GM13977 (cell line): ENCODE measurements at regions not wholly inside any gene's neighbourhood (a gene's known extent, or its start where the extent isn't known, plus 50 kb on each side); places are given as distances from the start of the nearest gene placed in this dataset.

ENCODE experiments used
- DNase-seq: peaks from one replicate; pipeline ENCODE4 v3.0.0; 2012; ENCODE audit warnings: low spot score
- in situ Hi-C: fragments of 300-500 bp; cut with MboI; formaldehyde crosslinking; loops from one replicate; pipeline ENCODE4 v1.12.0; 2022; ENCODE audit warnings: low sequenced_read_pairs, low pct_unique_long_range_greater_than_20kb, mixed read lengths, inconsistent platforms; ENCODE audit not compliant: unreplicated experiment
- TF ChIP-seq, protein P1 (sequence below): IDR thresholded peaks from 2 replicates; pipeline ENCODE4 v1.5.1; 2012; ENCODE audit warnings: mild to moderate bottlenecking, control low read depth; ENCODE audit not compliant: insufficient read depth; ENCODE audit errors: extremely low read depth, missing control alignments

- DNase-seq, result no peak
- in situ Hi-C loops, result no loop called here
- TF ChIP-seq, protein P1, sequence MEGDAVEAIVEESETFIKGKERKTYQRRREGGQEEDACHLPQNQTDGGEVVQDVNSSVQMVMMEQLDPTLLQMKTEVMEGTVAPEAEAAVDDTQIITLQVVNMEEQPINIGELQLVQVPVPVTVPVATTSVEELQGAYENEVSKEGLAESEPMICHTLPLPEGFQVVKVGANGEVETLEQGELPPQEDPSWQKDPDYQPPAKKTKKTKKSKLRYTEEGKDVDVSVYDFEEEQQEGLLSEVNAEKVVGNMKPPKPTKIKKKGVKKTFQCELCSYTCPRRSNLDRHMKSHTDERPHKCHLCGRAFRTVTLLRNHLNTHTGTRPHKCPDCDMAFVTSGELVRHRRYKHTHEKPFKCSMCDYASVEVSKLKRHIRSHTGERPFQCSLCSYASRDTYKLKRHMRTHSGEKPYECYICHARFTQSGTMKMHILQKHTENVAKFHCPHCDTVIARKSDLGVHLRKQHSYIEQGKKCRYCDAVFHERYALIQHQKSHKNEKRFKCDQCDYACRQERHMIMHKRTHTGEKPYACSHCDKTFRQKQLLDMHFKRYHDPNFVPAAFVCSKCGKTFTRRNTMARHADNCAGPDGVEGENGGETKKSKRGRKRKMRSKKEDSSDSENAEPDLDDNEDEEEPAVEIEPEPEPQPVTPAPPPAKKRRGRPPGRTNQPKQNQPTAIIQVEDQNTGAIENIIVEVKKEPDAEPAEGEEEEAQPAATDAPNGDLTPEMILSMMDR, result no peak
Observed at GRCh38 chr2:41937464-41937906, 110.3 kb upstream of the PKDCC start.

- in situ Hi-C loops, result no loop called here
- TF ChIP-seq, protein P1, result no peak
- DNase-seq, result no peak
Observed at GRCh38 chr2:41937921-41938708, 109.7 kb upstream of the PKDCC start.

DNA sequence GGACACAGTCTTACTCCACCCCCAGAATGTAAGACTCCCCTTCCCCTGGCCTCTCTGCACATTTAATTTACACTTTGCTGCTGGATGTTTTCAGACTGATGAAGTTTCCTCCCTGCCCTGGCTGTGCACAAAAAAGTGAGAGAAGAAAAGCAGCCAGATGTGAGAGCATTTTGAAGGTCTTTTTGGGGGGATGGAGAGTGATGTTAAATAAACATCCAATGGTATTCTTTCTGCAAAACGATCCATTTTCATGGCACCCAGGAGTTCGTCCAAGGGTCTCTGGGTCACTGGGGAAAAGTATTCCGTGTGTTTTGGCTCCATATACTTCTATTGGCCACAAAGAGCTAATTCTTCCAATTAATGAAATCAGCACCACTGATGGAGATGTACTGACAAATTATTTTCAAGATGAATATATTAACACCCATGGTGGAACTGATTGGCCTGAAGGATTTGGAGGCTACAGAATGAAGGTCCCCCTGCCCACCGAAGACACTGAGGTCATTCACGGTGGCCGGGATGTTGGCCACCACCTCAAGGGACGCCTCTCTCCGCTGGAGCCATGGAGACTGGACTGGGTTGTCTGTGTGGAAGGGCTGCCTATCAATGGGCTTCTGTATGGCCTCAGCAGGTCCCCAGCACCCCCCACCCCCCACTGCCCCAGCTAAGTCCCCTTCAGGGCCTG, 107.6 kb upstream of the PKDCC start:
- in situ Hi-C loops, result no loop called here

GRCh38 chr2:41940745-41941063, 107.1 kb upstream of the PKDCC start:
- in situ Hi-C loops, result no loop called here

More for the DNA sequence above, 107.6 kb upstream of the PKDCC start:
- no peak for DNase-seq
- TF ChIP-seq, protein P1, result no peak

GRCh38 chr2:41941831-41942230, 106.0 kb upstream of the PKDCC start:
- no peak for DNase-seq
- in situ Hi-C loops, result no loop called here
- TF ChIP-seq, protein P1, result no peak

More at GRCh38 chr2:41940745-41941063, 107.1 kb upstream of the PKDCC start:
- DNase-seq, result no peak
- TF ChIP-seq, protein P1, result no peak

- in situ Hi-C loops, result no loop called here
- DNase-seq, result no peak
- TF ChIP-seq, protein P1, result no peak
Observed at GRCh38 chr2:41942278-41942677, 105.5 kb upstream of the PKDCC start.
